ENCODE measurements at regions not wholly inside any gene's neighbourhood (a gene's known extent, or its start where the extent isn't known, plus 50 kb on each side); places are given as distances from the start of the nearest gene placed in this dataset.

- no peak overlapping the region for H2AFZ ChIP-seq (ENCODE audit: low read length)
- H3K4me2 ChIP-seq (ENCODE audit: insufficient read depth in 1 of 2, low read depth in 2 of 2, low read length in 2 of 2), result no peak overlapping the region
- no peaks in the 10 kb centered on the region for H3K27me3 ChIP-seq (replicated peaks in 1 of 4; ENCODE audit: control insufficient read depth in 3 of 4, extremely low read depth in 1 of 4, insufficient read depth in 3 of 4, low read length in 3 of 4)
- no peak for FAIRE-seq
- WGBS, 2 experiments (ENCODE audit: extremely low coverage in 1 of 2, insufficient coverage in 1 of 2, insufficient read length in 1 of 2, insufficient replicate concordance in 2 of 2, low coverage in 1 of 2, low lambda C conversion rate in 2 of 2, missing lambda C conversion rate in 1 of 2), result 92% methylated on average over 5 of the region's 5 CpGs; no CpG with 5 or more reads in 1 of the 2 experiments
- H4K91ac ChIP-seq (replicated peaks; ENCODE audit: insufficient read length, low read length), result no peak overlapping the region
- peaks cover 1 to 8% of the 10 kb centered on the region in 2 experiments for H4K20me1 ChIP-seq (replicated peaks in 1 of 2; ENCODE audit: control insufficient read depth in 1 of 2, insufficient read depth in 2 of 2, low read length in 2 of 2)
- H3K9ac ChIP-seq (replicated peaks in 1 of 4; ENCODE audit: extremely low read depth in 1 of 4, low read depth in 3 of 4, low read length in 3 of 4), result no peak overlapping the region
- H3K79me2 ChIP-seq (ENCODE audit: control insufficient read depth in 1 of 2, insufficient read depth in 2 of 2, low read length in 2 of 2), result no peaks in the 10 kb centered on the region
- H2BK15ac ChIP-seq (ENCODE audit: low read length), result no peak overlapping the region
- no peak overlapping the region for H3K23ac ChIP-seq (ENCODE audit: insufficient read length)
- H3K4me3 ChIP-seq (ENCODE audit: extremely low read depth in 1 of 4, insufficient read depth in 2 of 4, low read depth in 3 of 4, low read length in 4 of 4), result no peak overlapping the region
- no peak overlapping the region for H4K5ac ChIP-seq (ENCODE audit: insufficient read length, low read depth, low read length)
- H3K4me1 ChIP-seq (replicated peaks in 1 of 4; ENCODE audit: control insufficient read depth in 3 of 4, insufficient read depth in 4 of 4, low read length in 3 of 4), result peaks cover 0 to 9% (median 5%) of the 10 kb centered on the region in 4 experiments; a peak in 4 of 7 replicates
- POLR2A ChIA-PET (ENCODE audit: partially characterized antibody), result interaction anchor here (0.9 to 1.9 kb wide), 3 partner anchors 9 to 37 kb away, joined by 3 to 6 read pairs (median 3); no protein-coding TSS in a partner anchor
- H2AK5ac ChIP-seq (ENCODE audit: low read depth, low read length), result no peak overlapping the region
- no peak overlapping the region for H3K14ac ChIP-seq (ENCODE audit: insufficient read length)
- no peak overlapping the region for H3K27ac ChIP-seq (ENCODE audit: low read depth, low read length)
- H3K18ac ChIP-seq (ENCODE audit: extremely low read depth, low read length), result no peak overlapping the region
- CTCF ChIA-PET (ENCODE audit: partially characterized antibody), result interaction anchor here (0.7 to 0.8 kb wide), 2 partner anchors 10 to 151 kb away, joined by 3 read pairs; no protein-coding TSS in a partner anchor
- no peaks in the 10 kb centered on the region for H3K79me1 ChIP-seq (ENCODE audit: low read depth, low read length)
- no peak overlapping the region for H3K4ac ChIP-seq (replicated peaks; ENCODE audit: insufficient read length, low read depth, low read length)
- TF ChIP-seq RNF2 (IDR thresholded peaks at IDR 0.05; ENCODE audit: borderline replicate concordance, low read depth, low read length, missing control alignments, poor library complexity, severe bottlenecking), result no peak
- TF ChIP-seq EZH2 (IDR thresholded peaks at IDR 0.05; ENCODE audit: low read depth, low read length, severe bottlenecking), result no peak
- no peak for TF ChIP-seq CREB1 (IDR thresholded peaks at IDR 0.05)
- H4K8ac ChIP-seq (ENCODE audit: extremely low read depth, insufficient read depth, low read length), result no peak overlapping the region
- peaks cover 0 to 3% of the 10 kb centered on the region in 2 experiments; a peak in 1 of 4 replicates for H3K9me3 ChIP-seq (ENCODE audit: insufficient read depth in 2 of 2, low read depth in 1 of 2, low read length in 1 of 2)
- DNase-seq (ENCODE audit: low read depth in 1 of 2, low spot score in 2 of 2), result no peak
- no peak overlapping the region for H3K56ac ChIP-seq (replicated peaks; ENCODE audit: insufficient read length, low read depth, low read length)
- no peak overlapping the region for H2BK120ac ChIP-seq (replicated peaks; ENCODE audit: low read depth, low read length)
- no peak overlapping the region for H2BK12ac ChIP-seq (ENCODE audit: low read depth, low read length)
- H2BK5ac ChIP-seq (ENCODE audit: low read depth, low read length), result no peak overlapping the region
- no peak overlapping the region for H2BK20ac ChIP-seq (ENCODE audit: low read length)
- no peaks in the 10 kb centered on the region for H3K23me2 ChIP-seq (ENCODE audit: low read depth, low read length)
- peaks cover 0 to 28% (median 6%) of the 10 kb centered on the region in 4 experiments; a peak in 7 of 8 replicates for H3K36me3 ChIP-seq (ENCODE audit: control insufficient read depth in 2 of 4, insufficient read depth in 4 of 4, low read length in 3 of 4)
Observed at GRCh38 chr1:232169436-232169835, 460.5 kb downstream of the SIPA1L2 start.

All from H1 (cell line).